Choroid plexus epithelial cell (primary cell): ENCODE measurements at regions not wholly inside any gene's neighbourhood (a gene's known extent, or its start where the extent isn't known, plus 50 kb on each side); places are given as distances from the start of the nearest gene placed in this dataset.

Source experiments
- DNase-seq: peaks from one replicate; pipeline ENCODE4 v3.0.0-alpha.2; 2010; ENCODE audit warnings: low read depth
- H3K4me3 ChIP-seq: 2 replicates; pipeline ENCODE4 v1.5.1; 2011; ENCODE audit warnings: low read depth, mild to moderate bottlenecking, control low read depth, low read length, moderate library complexity
- CTCF ChIP-seq: conservative IDR thresholded peaks from 2 replicates; pipeline ENCODE4 v1.5.1; 2011; ENCODE audit warnings: low read depth, mild to moderate bottlenecking, control low read depth, inconsistent platforms, low read length, moderate library complexity

GRCh38 chr2:62576276-62576939 lies 70.4 kb upstream of the TMEM17 start:
- no peak overlapping the region for H3K4me3 ChIP-seq
- peak; percentile 53 for DNase-seq
- TF ChIP-seq CTCF: no peak

- no peak overlapping the region for H3K4me3 ChIP-seq
- no peak for TF ChIP-seq CTCF
- no peak for DNase-seq
Observed at GRCh38 chr2:62573936-62574335, 67.9 kb upstream of the TMEM17 start.

GRCh38 chr2:62573137-62573731 lies 67.2 kb upstream of the TMEM17 start:
- DNase-seq: peak; percentile 59
- TF ChIP-seq CTCF: no peak
- no peak overlapping the region for H3K4me3 ChIP-seq

- no peak for DNase-seq
- no peak for TF ChIP-seq CTCF
- peak overlapping the region; percentile 42 for H3K4me3 ChIP-seq
Observed at GRCh38 chr2:62570861-62571698, 65.1 kb upstream of the TMEM17 start.

GRCh38 chr2:62569907-62570841 lies 64.2 kb upstream of the TMEM17 start:
- H3K4me3 ChIP-seq: no peak overlapping the region
- no peak for TF ChIP-seq CTCF
- DNase-seq: no peak

GRCh38 chr2:62568983-62569837 lies 63.2 kb upstream of the TMEM17 start:
- no peak overlapping the region for H3K4me3 ChIP-seq
- peak; percentile 28 for DNase-seq
- no peak for TF ChIP-seq CTCF
